B cell (primary cell): ENCODE measurements at regions not wholly inside any gene's neighbourhood (a gene's known extent, or its start where the extent isn't known, plus 50 kb on each side); places are given as distances from the start of the nearest gene placed in this dataset.
"Not testable (repeated sequence)": the region's sequence is repeated elsewhere in the genome, so short reads cannot be mapped to it uniquely, and the experiment has no call there.

Source experiments
- ATAC-seq: fragments of 200-7000 bp; cut with Tn5 transposase; one replicate; pipeline ENCODE4 v1.10.0; 2021; ENCODE audit warnings: low read depth, mild to moderate bottlenecking, moderate number of reproducible peaks, moderate library complexity
- CTCF ChIA-PET: fragments of 350-600 bp; sonication (Branson Sonifier 250); formaldehyde crosslinking; loops from one replicate; lab custom pipeline; 2021; ENCODE audit warnings: antibody characterized with exemption, inconsistent platforms; lab: Charles Lee
- POLR2A ChIA-PET: fragments of 350-600 bp; sonication (Branson Sonifier 250); formaldehyde crosslinking; loops from one replicate; lab custom pipeline; 2021; ENCODE audit warnings: antibody characterized with exemption; lab: Charles Lee
- DNase-seq: peaks from one replicate; pipeline ENCODE4 v3.0.0; 2013
- H2AFZ ChIP-seq: 2 replicates; pipeline ENCODE4 v1.6.1; 2012; ENCODE audit warnings: mild to moderate bottlenecking, low read depth, low read length; ENCODE audit not compliant: insufficient read depth, poor library complexity, severe bottlenecking
- H3K27ac ChIP-seq, 2 donors: 1 replicate in 1 of 2; 2 replicates in 1 of 2; pipeline ENCODE4 v1.5.1; 2012 to 2013; ENCODE audit warnings: low read length in 2 of 2, mild to moderate bottlenecking in 2 of 2, moderate library complexity in 1 of 2
- H3K27me3 ChIP-seq, 4 experiments: fragments of 200-600 bp in 1 of 4; sonication (generic) in 1 of 4; replicated peaks in 1 of 4; 1 replicate in 2 of 4; 2 replicates in 2 of 4; pipeline versions ENCODE4 v1.6.1 to v1.7.0; 2013 to 2016; ENCODE audit warnings: low read length in 3 of 4, mild to moderate bottlenecking in 2 of 4, mixed read lengths in 1 of 4, moderate library complexity in 1 of 4; ENCODE audit not compliant: insufficient read depth in 4 of 4, control insufficient read depth in 3 of 4; ENCODE audit errors: control extremely low read depth in 1 of 4
- H3K36me3 ChIP-seq, 2 experiments: replicated peaks in 1 of 2; 1 replicate in 1 of 2; 2 replicates in 1 of 2; pipeline versions ENCODE4 v1.6.1 to v1.7.1; 2013; ENCODE audit warnings: low read length in 1 of 2; ENCODE audit not compliant: insufficient read depth in 2 of 2, control insufficient read depth in 1 of 2; ENCODE audit errors: control extremely low read depth in 1 of 2, extremely low read depth in 1 of 2
- H3K4me1 ChIP-seq, 2 donors: fragments of 200-600 bp in 1 of 2; sonication (generic) in 1 of 2; 1 replicate in 1 of 2; 2 replicates in 1 of 2; pipeline versions ENCODE4 v1.5.1 to v1.6.1; 2013 to 2017; ENCODE audit warnings: low read length in 2 of 2; ENCODE audit not compliant: control insufficient read depth in 2 of 2, insufficient read depth in 2 of 2
- H3K4me2 ChIP-seq: replicated peaks from 2 replicates; pipeline ENCODE3; 2012; ENCODE audit warnings: mild to moderate bottlenecking, low read depth, low read length; ENCODE audit not compliant: poor library complexity, severe bottlenecking
- H3K4me3 ChIP-seq, 5 experiments: fragments of 200-600 bp in 1 of 5; sonication (generic) in 1 of 5; 1 replicate in 3 of 5; 2 replicates in 2 of 5; pipeline versions ENCODE4 v1.5.1 to v1.7.0; 2011 to 2016; ENCODE audit warnings: low read length in 4 of 5, mild to moderate bottlenecking in 4 of 5, low read depth in 2 of 5, control low read depth in 1 of 5, moderate library complexity in 1 of 5; ENCODE audit not compliant: insufficient read depth in 1 of 5; ENCODE audit errors: control extremely low read depth in 1 of 5, extremely low read depth in 1 of 5
- H3K79me2 ChIP-seq: fragments of 200-600 bp; sonication (generic); one replicate; pipeline ENCODE4 v1.6.0; 2016; ENCODE audit warnings: low read length; ENCODE audit not compliant: control insufficient read depth, insufficient read depth
- H3K9ac ChIP-seq: fragments of 200-600 bp; sonication (generic); 2 replicates; pipeline ENCODE4 v1.6.1; 2017; ENCODE audit warnings: mild to moderate bottlenecking, low read length, moderate library complexity
- H3K9me3 ChIP-seq, 3 donors: one replicate each; pipeline versions ENCODE4 v1.6.1 to v1.7.1; 2013; ENCODE audit warnings: low read length in 2 of 3; ENCODE audit not compliant: control insufficient read depth in 2 of 3, insufficient read depth in 1 of 3; ENCODE audit errors: control extremely low read depth in 1 of 3
- H4K20me1 ChIP-seq: 2 replicates; pipeline ENCODE4 v1.6.0; 2012; ENCODE audit warnings: mild to moderate bottlenecking, low read length; ENCODE audit not compliant: insufficient read depth, control insufficient read depth, poor library complexity, severe bottlenecking
- H3K27ac Mint-ChIP-seq: one replicate; pipeline ENCODE4 v1.8.0; 2021; ENCODE audit warnings: mixed read lengths
- H3K27me3 Mint-ChIP-seq: one replicate; pipeline ENCODE4 v1.8.0; 2021; ENCODE audit warnings: mixed read lengths
- H3K4me1 Mint-ChIP-seq: one replicate; pipeline ENCODE4 v1.8.0; 2021; ENCODE audit warnings: mixed read lengths
- H3K4me3 Mint-ChIP-seq: one replicate; pipeline ENCODE4 v1.8.0; 2021; ENCODE audit warnings: mixed read lengths
- H3K9me3 Mint-ChIP-seq: one replicate; pipeline ENCODE4 v1.8.0; 2022; ENCODE audit warnings: mixed read lengths; ENCODE audit not compliant: insufficient read depth
- WGBS: methylation state at CpG from one replicate; pipeline ENCODE4 v1.1.5; 2013; ENCODE audit warnings: missing lambda C conversion rate; ENCODE audit not compliant: insufficient coverage; 5-methylcytosine and 5-hydroxymethylcytosine counted together
- intact Hi-C: fragments of 100-400 bp; cut with micrococcal nuclease; formaldehyde crosslinking; loops from one replicate; pipeline ENCODE4 v1.10.0; 2022
- TF ChIP-seq, protein P1 (sequence below): fragments of 200-600 bp; IDR thresholded peaks from one replicate; pipeline ENCODE4 v1.8.0; 2022; ENCODE audit warnings: antibody characterized with exemption, mild to moderate bottlenecking

- DNase-seq, CTCF ChIA-PET, H3K4me3 Mint-ChIP-seq, H3K4me1 Mint-ChIP-seq, H3K9me3 ChIP-seq, ATAC-seq, H3K4me3 ChIP-seq, H3K9ac ChIP-seq, H3K79me2 ChIP-seq, H3K4me1 ChIP-seq, H3K27me3 ChIP-seq, H3K9me3 Mint-ChIP-seq, H4K20me1 ChIP-seq, H3K27ac ChIP-seq, H3K36me3 ChIP-seq, intact Hi-C loops, H3K4me2 ChIP-seq, POLR2A ChIA-PET, H2AFZ ChIP-seq, H3K27ac Mint-ChIP-seq: not testable (repeated sequence)
- TF ChIP-seq, protein P1, sequence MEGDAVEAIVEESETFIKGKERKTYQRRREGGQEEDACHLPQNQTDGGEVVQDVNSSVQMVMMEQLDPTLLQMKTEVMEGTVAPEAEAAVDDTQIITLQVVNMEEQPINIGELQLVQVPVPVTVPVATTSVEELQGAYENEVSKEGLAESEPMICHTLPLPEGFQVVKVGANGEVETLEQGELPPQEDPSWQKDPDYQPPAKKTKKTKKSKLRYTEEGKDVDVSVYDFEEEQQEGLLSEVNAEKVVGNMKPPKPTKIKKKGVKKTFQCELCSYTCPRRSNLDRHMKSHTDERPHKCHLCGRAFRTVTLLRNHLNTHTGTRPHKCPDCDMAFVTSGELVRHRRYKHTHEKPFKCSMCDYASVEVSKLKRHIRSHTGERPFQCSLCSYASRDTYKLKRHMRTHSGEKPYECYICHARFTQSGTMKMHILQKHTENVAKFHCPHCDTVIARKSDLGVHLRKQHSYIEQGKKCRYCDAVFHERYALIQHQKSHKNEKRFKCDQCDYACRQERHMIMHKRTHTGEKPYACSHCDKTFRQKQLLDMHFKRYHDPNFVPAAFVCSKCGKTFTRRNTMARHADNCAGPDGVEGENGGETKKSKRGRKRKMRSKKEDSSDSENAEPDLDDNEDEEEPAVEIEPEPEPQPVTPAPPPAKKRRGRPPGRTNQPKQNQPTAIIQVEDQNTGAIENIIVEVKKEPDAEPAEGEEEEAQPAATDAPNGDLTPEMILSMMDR, result peak; percentile 41
- peaks cover 11% of the 10 kb centered on the region for H3K27me3 Mint-ChIP-seq
- 26% methylated on average over 1 of the region's 1 CpG for WGBS
These were observed 2775.4 kb downstream of the RPIA start for GRCh38 chr2:91466780-91467363.

DNA sequence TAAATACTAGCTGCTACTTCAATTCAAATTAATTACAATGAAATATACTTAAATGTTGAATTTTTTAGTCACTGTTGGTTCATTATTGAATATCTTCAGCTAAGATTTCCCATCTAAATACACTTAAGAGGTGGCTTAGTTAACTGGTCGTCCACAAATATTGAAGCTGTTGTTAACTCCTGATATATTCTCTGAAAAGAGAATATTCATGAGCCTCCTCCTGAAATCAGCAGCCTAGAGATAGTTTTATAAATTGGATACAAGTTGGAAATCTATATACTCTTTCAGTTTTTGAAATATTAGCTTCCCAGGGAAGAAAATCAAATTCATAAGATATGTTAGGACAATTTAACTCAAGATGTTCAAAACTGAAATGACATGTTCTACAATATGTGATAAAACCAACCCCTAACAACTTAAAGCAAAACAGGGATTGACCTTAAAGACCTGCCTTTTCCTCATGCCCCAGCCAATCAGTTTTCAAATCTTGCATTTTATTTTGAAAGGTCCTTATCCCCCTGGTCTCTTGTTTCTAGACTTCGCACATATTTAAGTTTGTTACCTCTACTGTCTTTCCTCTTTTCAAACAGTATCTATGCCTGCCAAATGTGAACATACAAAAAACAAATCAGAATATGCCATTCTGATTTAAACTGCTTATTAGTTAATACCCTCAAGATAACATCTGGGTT, 2784.9 kb downstream of the RPIA start:
- peak overlapping the region; percentile 93 for H3K4me3 Mint-ChIP-seq
- H4K20me1 ChIP-seq, H3K79me2 ChIP-seq, H3K9me3 Mint-ChIP-seq, H3K27ac ChIP-seq, POLR2A ChIA-PET, ATAC-seq, H3K9ac ChIP-seq, H2AFZ ChIP-seq, H3K4me2 ChIP-seq, H3K36me3 ChIP-seq, H3K4me3 ChIP-seq, intact Hi-C loops, CTCF ChIA-PET, H3K4me1 Mint-ChIP-seq: not testable (repeated sequence)
- no CpG with 5 or more reads among the region's 2 CpGs for WGBS
- H3K9me3 ChIP-seq, result peaks cover 0 to 15% (median 0%) of the 10 kb centered on the region in 3 donors
- DNase-seq, result peak; percentile 11
- peaks cover 6 to 22% of the 10 kb centered on the region in 2 donors for H3K4me1 ChIP-seq
- peaks cover 0 to 23% (median 12%) of the 10 kb centered on the region in 4 experiments for H3K27me3 ChIP-seq
- peaks cover 16% of the 10 kb centered on the region for H3K27me3 Mint-ChIP-seq
- peak overlapping the region; percentile 95 for H3K27ac Mint-ChIP-seq
